Left colon (tissue), 2 donors: ENCODE measurements at regions not wholly inside any gene's neighbourhood (a gene's known extent, or its start where the extent isn't known, plus 50 kb on each side); places are given as distances from the start of the nearest gene placed in this dataset.
"Not testable (repeated sequence)": the region's sequence is repeated elsewhere in the genome, so short reads cannot be mapped to it uniquely, and the experiment has no call there.

Experiments used
- ATAC-seq: fragments of 200-7000 bp; cut with Tn5 transposase; one replicate; pipeline ENCODE4 v1.9.1; 2020; ENCODE audit warnings: mild to moderate bottlenecking, moderate library complexity
- DNase-seq, 2 donors: peaks; one replicate each; pipeline ENCODE4 v3.0.0-alpha.2; 2020
- intact Hi-C, 2 donors: fragments of 100-400 bp; cut with DNase I in 1 of 2; cut with micrococcal nuclease in 1 of 2; formaldehyde crosslinking; loops; one replicate each; pipeline versions ENCODE4 v1.11.2 to v1.14.0; 2022; cut with DNase I, micrococcal nuclease
- donor health status: DM: no; HTN: no; CAD: no.
- donor health status: DM: yes; HTN: yes; CAD: no.

DNA sequence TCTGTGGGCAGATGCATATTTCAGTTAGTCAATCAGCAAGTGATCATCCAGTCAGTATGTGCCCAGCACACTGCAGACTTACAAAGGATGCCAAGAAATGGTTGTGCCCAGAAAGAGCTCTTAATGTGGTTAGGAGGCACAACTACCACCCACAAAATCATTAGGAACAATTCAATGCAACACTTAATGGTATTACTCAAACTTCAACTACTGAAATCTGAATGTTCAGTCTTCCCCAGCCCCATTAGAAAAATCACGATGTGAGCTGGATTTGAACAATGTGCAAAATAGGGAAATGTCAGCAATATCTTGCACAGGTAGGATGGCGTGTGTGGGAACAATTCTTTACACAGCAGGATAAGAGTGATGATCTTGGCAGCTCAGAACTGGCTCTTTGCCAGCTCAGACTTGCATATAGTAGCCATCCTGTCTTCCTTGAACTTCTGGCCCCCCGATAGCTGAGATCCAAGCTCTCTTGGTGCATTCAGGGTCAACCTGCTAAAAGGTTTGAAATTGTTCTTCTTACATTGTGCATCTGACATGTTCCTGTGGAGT is 556.7 kb upstream of the HTR1E start:
- DNase-seq (no peak), ATAC-seq (no peak)
- intact Hi-C loops, result no loop called here

- DNase-seq (no peak), ATAC-seq (no peak)
- intact Hi-C loops, result no loop called here
These were observed 579.5 kb upstream of the HTR1E start for GRCh38 chr6:86357877-86358276.

DNA sequence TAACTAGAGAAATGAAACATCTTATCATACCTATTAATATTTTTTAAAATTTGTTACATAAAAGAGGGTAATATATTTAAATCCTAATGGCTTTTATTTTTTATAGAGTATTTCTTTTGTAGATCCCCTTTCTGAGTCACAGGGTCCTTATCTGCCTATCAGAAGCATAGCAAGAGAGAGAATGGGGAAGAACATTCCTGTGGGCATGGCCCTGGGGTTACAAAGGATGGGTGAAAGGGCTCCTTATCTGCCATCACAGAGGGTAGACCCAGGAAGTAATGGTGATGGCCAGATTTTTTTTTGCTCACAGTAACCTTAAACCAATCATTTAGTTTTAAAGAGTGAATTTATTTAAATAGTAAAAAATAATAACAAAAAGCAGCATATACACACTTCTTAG is 582.1 kb upstream of the HTR1E start:
- ATAC-seq (no peak), DNase-seq (no peak)
- intact Hi-C loops, result no loop called here

GRCh38 chr6:86331919-86332318 is 605.4 kb upstream of the HTR1E start:
- ATAC-seq, result no peak
- intact Hi-C loops, result no loop called here
- no peak for DNase-seq

- no peak for ATAC-seq
- DNase-seq, result no peak
- intact Hi-C loops, result no loop called here
These were observed 606.0 kb upstream of the HTR1E start for GRCh38 chr6:86331265-86331840.

DNA sequence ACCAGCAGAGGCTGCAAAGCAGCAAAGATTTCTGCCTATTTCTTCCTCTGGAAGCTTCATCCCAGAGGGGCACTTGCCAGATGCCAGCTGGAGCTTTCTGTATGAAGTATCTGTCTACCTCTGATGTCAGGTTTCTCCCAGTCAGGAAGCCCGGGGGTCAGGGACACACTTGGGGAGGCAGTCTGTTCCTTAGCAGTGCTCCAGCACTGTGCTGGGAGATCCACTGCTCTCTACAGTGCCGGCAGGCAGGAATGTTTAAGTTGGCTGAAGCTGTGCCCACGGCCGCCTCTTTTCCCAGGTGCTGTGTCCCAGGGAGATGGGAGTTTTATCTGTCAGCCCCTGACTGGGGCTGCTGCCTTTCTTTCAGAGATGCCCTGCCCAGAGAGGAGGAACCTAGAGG is 631.1 kb upstream of the HTR1E start:
- intact Hi-C loops, result no loop called here
- DNase-seq, result no peak
- ATAC-seq, result no peak

GRCh38 chr6:86285876-86286275 is 643.2 kb upstream of the SYNCRIP start:
- intact Hi-C loops, result no loop called here
- ATAC-seq, result no peak
- DNase-seq, result no peak

- intact Hi-C loops, DNase-seq, ATAC-seq: not testable (repeated sequence)
These were observed 642.3 kb upstream of the SYNCRIP start for GRCh38 chr6:86284809-86285480.

GRCh38 chr6:86283596-86283995 is 640.9 kb upstream of the SYNCRIP start:
- DNase-seq, ATAC-seq, intact Hi-C loops: not testable (repeated sequence)

- intact Hi-C loops, result no loop called here
- DNase-seq (no peak), ATAC-seq (no peak)
These were observed 633.4 kb upstream of the SYNCRIP start for GRCh38 chr6:86276056-86276455.

DNA sequence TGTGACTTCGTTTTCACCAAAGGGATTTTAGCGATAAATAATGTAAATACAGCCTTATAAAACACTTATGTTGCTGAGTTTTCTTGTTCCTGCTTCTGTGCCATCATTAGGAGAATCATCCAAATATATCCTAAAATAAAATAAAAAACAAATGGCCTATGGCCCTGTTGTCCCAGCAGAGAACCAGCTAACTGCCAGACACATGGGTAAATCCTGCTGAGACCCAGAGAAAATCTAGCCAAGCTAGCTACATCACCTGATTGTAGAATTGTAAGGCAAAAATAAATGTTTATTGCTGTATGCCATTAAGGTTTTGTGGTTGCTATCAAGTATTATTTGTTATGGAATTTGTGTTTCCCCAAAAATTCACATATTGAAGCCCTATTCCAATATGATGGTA is 631.2 kb upstream of the SYNCRIP start:
- ATAC-seq (no peak), DNase-seq (no peak)
- intact Hi-C loops, result no loop called here

DNA sequence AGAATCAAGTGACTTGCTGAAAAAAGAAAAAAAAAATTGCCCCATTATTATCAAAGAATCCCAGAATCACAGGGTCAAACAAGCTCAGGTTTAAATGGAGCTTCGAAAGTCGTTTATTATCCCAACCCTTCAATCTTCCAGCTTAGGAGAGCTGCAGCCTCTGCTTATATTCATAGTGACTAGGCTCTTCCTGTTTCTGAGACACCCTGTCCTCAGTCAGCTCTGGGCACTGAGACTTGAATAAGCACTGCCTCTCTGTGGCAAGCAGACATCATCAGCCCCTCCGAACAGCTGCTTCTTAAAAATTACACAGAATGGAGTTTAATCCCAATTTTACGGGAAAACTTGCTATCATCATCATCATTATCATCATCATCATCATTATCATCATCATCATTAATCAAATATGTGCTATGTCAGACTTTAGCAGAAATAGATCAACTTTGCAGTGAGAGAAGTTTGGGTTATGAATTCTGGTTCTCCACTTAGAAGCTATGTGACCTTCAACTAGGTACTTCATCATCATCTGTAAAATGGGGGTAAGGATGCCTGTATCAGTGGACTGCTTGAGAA is 614.0 kb upstream of the SYNCRIP start:
- DNase-seq (no peak), ATAC-seq (no peak)
- intact Hi-C loops, result no loop called here

- ATAC-seq (no peak), DNase-seq (no peak)
- intact Hi-C loops, result no loop called here
These were observed 613.3 kb upstream of the SYNCRIP start for GRCh38 chr6:86255973-86256372.

DNA sequence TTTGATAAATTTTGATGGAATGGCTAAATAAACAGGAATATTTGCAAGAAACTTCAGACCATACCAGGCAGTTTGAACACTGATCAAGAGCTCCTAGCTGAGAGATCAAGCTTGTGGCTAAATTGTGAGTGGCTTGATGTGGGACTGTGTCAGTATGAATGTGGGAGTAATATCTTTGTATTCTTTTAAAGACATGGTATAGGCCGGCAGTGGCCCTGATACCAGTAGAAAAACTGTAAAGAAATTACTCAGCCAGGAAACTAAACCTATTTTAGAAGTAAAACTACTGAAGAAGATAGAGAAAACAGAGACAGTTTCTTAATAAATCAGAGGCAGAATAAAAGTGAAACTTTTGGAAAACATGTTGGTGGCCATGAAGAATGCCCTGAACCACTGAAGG is 608.4 kb upstream of the SYNCRIP start:
- DNase-seq, result no peak
- no peak for ATAC-seq
- intact Hi-C loops, result no loop called here

GRCh38 chr6:86217906-86218305 is 575.2 kb upstream of the SYNCRIP start:
- intact Hi-C loops, result no loop called here
- ATAC-seq (no peak), DNase-seq (no peak)

- intact Hi-C loops, result no loop called here
These were observed 572.6 kb upstream of the SYNCRIP start for GRCh38 chr6:86215323-86215722.

GRCh38 chr6:86205980-86206379 is 563.3 kb upstream of the SYNCRIP start:
- intact Hi-C loops, result no loop called here
- DNase-seq, result no peak
- no peak for ATAC-seq

More at GRCh38 chr6:86215323-86215722, 572.6 kb upstream of the SYNCRIP start:
- no peak for ATAC-seq
- DNase-seq, result no peak

DNA sequence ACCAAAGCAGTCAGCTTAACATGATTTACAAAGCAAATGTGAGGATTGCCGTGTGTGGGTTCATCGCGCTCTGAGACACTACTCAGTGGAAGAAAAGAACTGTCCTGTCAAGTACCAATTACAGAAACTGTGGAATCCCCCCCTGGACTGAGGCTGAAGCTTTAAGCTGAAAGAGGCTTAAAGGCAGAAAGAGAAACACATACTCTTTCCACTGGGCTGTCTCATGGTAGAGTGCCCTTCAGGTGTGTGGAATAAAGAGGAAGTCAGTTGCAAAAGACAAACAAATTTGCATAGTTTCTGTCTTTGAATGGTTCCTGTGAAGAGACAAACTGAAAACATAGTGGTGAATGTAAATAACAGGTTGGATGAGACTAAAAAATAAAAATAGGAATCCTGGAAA is 560.4 kb upstream of the SYNCRIP start:
- no peak for DNase-seq
- no peak for ATAC-seq
- intact Hi-C loops, result no loop called here

DNA sequence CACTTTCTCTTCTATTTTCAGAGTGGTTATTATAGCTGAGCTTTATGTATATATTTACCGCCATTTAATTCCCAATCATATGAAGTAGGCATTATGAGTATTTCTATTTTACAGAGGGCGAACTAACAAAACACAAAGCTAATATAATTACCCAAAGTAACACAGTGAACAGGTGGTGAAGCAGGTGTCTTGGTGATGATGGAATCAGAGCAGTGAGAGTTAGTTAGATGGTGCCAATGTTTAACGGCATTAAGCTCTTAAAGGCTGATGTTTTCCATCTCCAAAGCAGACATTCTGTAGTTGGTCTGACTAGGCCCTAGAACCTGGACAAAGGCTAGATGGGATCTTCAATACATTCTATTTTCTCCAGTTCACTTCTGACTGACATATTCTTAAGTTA is 551.1 kb upstream of the SYNCRIP start:
- no peak for ATAC-seq

DNA sequence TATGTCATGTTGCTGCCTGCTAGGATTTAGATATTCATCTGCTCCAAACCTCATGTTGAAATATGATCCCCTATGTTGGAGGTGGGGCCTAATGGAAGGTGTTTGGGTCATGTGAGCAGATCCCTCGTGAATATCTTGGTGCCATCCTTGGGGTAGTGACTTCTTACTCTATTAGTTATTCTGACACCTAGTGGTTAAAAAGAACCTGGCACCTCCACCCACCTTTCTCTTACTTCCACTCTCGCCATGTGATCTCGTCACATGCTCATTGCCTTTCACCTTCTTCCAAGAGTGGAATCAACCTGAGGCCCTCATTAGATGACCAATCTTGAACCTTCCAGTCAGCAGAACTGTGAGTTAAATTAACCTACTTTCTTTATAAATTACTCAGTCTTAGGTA is 549.4 kb upstream of the SYNCRIP start:
- no peak for ATAC-seq

More for the DNA sequence above, 551.1 kb upstream of the SYNCRIP start:
- DNase-seq, result no peak
- intact Hi-C loops, result no loop called here

More for the DNA sequence above, 549.4 kb upstream of the SYNCRIP start:
- intact Hi-C loops, result no loop called here
- DNase-seq, result peak in 1 of 2 donors; percentile 2
